G401 (cell line): ENCODE measurements at regions not wholly inside any gene's neighbourhood (a gene's known extent, or its start where the extent isn't known, plus 50 kb on each side); places are given as distances from the start of the nearest gene placed in this dataset.

ENCODE experiments used
- DNase-seq: peaks from one replicate; pipeline ENCODE4 v3.0.0-alpha.2; 2015; ENCODE audit warnings: low spot score
- in situ Hi-C: cut with HindIII; loops from 2 replicates; pipeline ENCODE4 v1.10.0; 2016; ENCODE audit warnings: low sequenced_read_pairs, mixed read lengths

GRCh38 chr6:169343886-169344749, 90.5 kb upstream of the THBS2 start:
- in situ Hi-C loops = no loop called here
- DNase-seq = no peak

GRCh38 chr6:169342710-169343109, 89.1 kb upstream of the THBS2 start:
- in situ Hi-C loops = no loop called here
- DNase-seq = peak; percentile 29

DNA sequence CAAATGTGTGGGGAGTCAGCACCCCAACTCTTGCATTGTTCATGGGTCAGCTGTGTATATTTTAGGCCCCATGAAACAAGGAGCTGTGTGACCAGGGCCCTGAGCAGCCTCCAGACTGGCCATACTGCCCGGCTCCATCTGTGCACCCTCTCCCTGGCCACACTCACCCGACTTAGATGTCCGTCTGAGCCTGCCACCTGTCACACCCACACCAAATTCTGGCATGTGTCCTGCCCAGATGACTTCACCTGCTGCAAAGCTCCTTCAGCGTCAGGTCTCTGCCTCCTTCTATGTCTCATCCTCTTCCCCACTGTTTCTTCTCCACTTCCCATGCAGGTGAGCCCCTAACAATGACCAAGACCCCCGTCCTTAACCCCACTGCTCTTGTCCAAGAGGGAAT, 88.1 kb upstream of the THBS2 start:
- DNase-seq = peak; percentile 96
- in situ Hi-C loops = no loop called here

GRCh38 chr6:169341065-169341464, 87.4 kb upstream of the THBS2 start:
- no peak for DNase-seq
- in situ Hi-C loops = no loop called here

GRCh38 chr6:169340395-169340794, 86.7 kb upstream of the THBS2 start:
- in situ Hi-C loops = no loop called here
- DNase-seq = peak; percentile 37

DNA sequence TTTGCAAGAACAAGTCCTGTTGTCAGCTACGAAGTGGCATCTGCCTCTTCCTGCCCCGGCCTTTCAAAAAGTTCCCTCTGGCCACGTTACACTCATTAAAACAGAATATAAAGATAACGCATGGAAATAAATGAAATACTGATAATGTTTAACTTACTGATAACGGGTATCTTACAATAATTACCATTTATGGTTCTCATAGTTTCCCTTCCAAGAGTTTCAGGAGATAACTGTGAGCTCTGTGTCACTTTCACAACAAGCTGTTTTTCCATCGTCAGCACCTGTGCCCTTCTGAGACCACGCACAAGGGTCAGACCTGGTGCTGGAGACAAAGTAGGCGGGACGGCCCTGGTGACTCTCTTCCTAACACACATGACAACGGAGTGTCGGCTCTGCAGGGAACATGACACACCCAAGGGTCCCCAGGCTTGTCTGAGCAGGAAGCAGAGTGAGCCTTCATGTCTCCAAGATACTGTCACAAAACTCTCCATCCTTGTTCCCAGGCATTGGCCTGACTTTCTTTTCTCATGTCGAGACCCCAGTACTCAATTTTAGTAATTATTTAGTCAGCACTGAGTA, 86.2 kb upstream of the THBS2 start:
- in situ Hi-C loops = no loop called here

DNA sequence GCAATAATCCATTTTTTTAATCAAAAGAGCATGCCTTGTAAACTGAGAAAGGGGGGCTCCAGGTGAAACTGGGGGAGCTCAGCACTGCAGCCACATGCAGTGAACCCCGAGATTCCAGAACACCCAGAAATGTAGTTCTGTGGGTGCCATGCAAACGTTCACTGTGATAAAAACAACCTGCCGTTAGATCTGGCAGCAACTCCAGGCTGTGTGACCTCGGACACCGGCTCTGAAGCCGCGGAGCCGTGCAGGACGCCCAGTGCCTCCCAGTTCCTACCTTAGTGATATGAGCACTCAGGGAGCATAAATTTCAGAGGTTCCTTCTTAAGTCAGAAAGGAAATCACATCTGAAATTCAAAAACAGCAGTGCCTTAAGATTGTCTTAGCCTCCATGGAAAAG, 85.4 kb upstream of the THBS2 start:
- in situ Hi-C loops = no loop called here
- DNase-seq = peak; percentile 27

More for the DNA sequence above, 86.2 kb upstream of the THBS2 start:
- DNase-seq = no peak

- in situ Hi-C loops = no loop called here
- DNase-seq = peak; percentile 97
These were observed 84.3 kb upstream of the THBS2 start for GRCh38 chr6:169337886-169338445.

DNA sequence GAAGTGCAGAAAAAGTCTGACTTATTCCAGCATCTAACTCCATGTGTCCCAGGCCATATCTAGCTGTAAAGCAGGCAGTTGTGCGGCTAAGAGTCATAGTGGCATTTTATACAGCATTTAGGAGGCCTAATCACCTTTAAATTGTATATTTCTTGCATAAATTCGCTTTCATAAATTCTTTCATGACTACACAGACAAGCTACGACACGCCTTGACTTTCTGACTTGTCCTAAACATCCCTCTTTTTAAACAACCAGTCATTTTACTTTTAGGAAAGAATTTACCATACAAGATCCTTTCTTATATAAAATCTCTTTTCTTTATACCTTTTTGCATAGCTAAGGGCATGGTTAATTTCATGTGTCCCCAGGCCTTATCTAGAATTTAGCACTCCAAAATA, 81.7 kb upstream of the THBS2 start:
- in situ Hi-C loops = no loop called here
- no peak for DNase-seq

GRCh38 chr6:169332250-169332649, 78.6 kb upstream of the THBS2 start:
- in situ Hi-C loops = no loop called here
- DNase-seq = no peak

DNA sequence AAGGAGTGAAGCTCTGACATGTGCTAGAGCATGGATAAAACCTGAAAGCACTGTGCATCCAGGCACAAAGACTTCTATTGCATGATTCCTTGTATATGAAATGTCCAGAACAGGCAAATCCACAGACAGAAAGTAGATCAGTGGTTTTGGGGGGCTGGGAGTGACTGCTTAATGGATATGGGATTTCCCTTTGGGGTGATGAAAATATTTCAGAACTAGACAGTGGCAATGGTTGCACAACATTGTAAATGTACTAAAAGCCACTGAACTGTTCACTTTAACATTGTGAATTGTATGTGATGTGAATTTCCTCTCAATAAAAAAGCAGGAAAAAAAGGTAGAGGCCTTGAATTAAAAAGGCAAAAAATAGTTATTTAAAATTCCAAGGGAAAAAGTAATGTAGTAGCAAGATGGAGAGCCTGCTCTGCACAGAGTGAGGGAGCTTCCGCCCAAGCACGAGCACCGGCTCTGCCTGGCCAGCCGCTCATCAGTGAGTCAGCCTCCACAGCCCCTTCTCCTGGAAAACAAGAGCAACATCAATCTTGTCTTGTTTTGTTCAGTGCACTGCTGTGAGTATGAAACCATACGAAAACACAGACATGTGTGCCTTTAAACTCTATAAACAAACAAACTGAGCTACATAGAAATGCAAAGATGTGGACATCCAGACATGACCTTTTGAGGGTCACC, 74.6 kb upstream of the THBS2 start:
- in situ Hi-C loops = no loop called here

GRCh38 chr6:169326067-169326799, 72.6 kb upstream of the THBS2 start:
- in situ Hi-C loops = no loop called here
- DNase-seq = peak; percentile 18

More for the DNA sequence above, 74.6 kb upstream of the THBS2 start:
- no peak for DNase-seq

- in situ Hi-C loops = no loop called here
- DNase-seq = no peak
These were observed 71.2 kb upstream of the THBS2 start for GRCh38 chr6:169324656-169325459.

DNA sequence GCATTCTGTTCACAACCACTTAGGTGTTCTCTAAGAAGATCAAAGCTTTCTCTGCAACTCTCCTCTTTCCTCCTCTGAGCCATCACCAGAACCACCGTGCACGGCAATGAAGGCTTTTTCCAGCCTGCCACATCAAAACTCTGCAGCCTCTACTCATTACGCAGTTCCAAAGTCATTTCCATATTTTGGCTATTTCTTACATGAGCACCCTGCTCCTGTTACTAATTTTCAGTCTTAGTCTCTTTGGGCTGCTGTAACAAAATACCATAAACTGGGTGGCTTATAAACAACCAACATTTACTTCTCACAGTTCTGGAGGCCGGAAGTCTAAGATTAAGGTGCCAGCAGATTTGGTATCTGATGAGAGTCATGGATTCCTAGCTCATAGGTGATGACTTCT, 70.4 kb upstream of the THBS2 start:
- in situ Hi-C loops = no loop called here
- no peak for DNase-seq

- in situ Hi-C loops = no loop called here
- DNase-seq = no peak
These were observed 69.6 kb upstream of the THBS2 start for GRCh38 chr6:169323221-169323620.

DNA sequence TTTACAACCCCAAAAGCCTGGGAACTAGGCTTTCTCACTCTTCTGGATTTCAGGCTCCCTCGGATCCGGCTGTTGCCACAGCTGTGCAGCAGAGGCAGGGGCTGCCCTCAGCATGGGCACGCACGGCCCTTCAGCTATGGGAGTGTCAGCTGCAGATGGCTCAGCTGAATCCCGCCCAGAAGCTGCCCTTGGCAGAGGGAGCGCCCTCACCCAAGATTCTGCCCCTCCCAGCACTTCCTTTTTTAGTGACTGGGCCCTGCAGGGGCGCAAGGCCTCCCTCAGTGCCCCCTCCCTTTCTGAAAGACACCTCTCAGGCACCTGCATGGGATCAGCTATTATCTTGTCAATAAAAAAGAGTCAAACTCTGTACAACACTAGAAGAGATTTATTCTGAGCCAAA, 67.9 kb upstream of the THBS2 start:
- no peak for DNase-seq
- in situ Hi-C loops = no loop called here

DNA sequence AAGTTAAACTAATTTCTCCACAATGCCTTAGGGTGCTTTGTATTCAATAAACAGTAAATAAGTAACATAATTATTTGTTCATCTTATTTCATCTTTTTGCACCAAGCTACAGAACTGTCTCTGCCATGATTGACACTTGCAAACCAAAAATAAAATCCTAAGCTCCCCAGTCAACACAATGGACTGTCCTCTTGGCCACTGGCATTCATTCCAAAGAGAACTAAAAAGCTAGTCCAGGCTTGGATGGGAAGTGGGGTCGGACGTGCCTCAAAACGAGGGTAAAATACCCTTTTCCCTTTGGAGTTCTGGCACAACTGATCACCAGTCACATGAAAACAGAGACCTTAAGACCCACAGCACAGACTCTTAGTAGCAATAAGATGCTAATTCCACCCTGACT, 66.4 kb upstream of the THBS2 start:
- no peak for DNase-seq
- in situ Hi-C loops = no loop called here

DNA sequence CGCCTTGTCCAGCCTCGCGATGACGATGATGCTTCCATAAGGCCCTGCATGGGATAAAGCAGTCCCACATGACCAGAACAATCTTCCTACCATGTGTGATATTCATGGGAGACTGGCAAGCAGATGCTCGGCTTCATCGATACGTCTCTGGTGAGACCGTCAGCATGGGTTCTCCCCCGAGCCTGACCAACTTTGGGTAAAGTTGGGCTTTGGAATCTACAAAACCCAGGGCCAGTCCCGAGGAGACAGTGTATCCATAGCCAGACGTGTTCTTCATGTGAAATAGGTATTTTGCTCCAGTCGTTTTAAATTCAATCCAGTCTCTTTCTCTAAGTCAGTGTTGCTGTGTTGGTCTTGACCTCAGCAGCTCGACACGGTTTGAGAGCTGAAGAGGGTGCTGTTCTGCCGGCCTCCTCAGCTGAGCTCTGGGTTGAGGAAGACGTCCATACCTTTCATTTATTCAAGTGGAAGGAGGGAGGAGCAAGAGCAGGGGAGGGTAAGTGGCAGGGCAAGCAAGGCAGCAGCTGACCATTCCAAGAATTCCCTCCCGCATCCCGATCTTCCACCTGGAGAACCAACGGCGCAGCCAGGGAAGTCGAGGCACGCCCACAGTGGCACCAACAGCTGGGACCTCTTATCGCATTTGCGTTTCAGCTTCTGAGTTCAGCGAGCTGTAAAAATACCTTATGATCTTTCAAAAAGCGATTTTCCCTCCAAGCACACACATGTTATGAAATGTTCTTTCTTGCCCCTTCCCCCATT, 64.0 kb upstream of the THBS2 start:
- DNase-seq = no peak
- in situ Hi-C loops = no loop called here
